ENCODE measurements at regions not wholly inside any gene's neighbourhood (a gene's known extent, or its start where the extent isn't known, plus 50 kb on each side); places are given as distances from the start of the nearest gene placed in this dataset.

DNA sequence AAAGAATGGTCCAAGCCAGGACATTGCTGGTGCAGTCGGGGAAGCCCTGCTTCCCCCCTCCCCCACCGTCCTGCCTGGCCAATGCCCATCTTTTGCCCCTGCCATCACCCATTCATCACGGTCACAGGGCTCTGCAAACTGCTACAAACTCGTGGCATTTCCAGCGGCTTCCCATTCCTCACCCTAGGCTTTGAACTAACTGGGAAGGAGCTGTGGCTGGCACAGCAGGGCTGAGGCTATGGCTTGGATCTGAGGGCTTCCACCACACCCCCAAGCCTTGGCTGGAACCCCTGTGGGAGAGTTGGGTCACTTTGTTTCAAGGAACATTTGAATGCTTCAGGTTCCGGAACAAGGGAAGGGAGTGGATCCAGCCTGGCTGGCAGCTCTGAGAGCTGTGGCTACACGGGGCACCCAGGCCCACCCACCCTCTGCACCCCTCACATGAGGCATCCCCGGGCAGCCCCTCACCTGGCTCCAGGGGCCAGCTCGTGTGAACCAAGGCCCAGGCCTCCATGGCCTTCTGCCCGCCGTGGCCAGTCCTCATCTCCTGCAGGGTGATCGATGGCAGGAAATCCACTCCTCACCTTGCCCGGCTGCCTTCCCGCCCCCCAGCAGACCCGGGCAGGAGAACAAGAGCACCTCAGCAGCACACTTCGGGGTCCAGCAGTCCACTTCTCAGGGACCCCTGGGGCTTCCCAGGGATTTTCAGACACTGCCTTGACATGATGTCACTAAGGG, 58.8 kb upstream of the OTOS start:
- TF ChIP-seq, protein P1, sequence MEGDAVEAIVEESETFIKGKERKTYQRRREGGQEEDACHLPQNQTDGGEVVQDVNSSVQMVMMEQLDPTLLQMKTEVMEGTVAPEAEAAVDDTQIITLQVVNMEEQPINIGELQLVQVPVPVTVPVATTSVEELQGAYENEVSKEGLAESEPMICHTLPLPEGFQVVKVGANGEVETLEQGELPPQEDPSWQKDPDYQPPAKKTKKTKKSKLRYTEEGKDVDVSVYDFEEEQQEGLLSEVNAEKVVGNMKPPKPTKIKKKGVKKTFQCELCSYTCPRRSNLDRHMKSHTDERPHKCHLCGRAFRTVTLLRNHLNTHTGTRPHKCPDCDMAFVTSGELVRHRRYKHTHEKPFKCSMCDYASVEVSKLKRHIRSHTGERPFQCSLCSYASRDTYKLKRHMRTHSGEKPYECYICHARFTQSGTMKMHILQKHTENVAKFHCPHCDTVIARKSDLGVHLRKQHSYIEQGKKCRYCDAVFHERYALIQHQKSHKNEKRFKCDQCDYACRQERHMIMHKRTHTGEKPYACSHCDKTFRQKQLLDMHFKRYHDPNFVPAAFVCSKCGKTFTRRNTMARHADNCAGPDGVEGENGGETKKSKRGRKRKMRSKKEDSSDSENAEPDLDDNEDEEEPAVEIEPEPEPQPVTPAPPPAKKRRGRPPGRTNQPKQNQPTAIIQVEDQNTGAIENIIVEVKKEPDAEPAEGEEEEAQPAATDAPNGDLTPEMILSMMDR (IDR thresholded peaks at IDR 0.05): no peak
- TF ChIP-seq ZFX (IDR thresholded peaks at IDR 0.05; ENCODE audit: borderline replicate concordance): no peak
- no peak overlapping the region for H3K27ac ChIP-seq

GRCh38 chr2:240200230-240201051, 60.0 kb upstream of the OTOS start:
- no peak overlapping the region for H3K27ac ChIP-seq
- TF ChIP-seq, protein P1 (IDR thresholded peaks at IDR 0.05): no peak
- no peak for TF ChIP-seq ZFX (IDR thresholded peaks at IDR 0.05; ENCODE audit: borderline replicate concordance)

- TF ChIP-seq ZFX (IDR thresholded peaks at IDR 0.05; ENCODE audit: borderline replicate concordance): no peak
- TF ChIP-seq, protein P1 (IDR thresholded peaks at IDR 0.05): no peak
- H3K27ac ChIP-seq: no peak overlapping the region
These were observed 61.4 kb upstream of the OTOS start for GRCh38 chr2:240201866-240202265.

DNA sequence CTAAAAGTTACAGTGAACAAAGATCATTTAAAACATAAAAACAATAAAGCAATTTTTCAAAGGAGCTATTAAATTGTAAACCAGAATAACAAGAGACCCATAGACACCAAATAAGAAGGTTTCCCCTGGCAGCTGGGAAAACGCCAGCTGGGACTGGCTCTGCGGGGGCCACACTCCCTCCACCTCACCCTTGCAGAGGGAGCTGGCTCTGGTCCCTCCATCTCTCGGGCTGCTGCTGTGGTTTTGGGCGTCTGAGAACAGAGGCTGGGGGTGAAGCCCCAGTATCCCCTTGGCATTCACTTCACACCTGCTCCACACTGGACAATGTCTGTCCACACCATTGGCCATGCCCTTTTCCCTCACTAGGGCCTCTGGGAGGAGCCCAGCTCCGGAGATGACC, 62.1 kb upstream of the OTOS start:
- H3K27ac ChIP-seq: no peak overlapping the region
- TF ChIP-seq, protein P1 (IDR thresholded peaks at IDR 0.05): no peak
- no peak for TF ChIP-seq ZFX (IDR thresholded peaks at IDR 0.05; ENCODE audit: borderline replicate concordance)

GRCh38 chr2:240203031-240203787, 62.8 kb upstream of the OTOS start:
- H3K27ac ChIP-seq: no peak overlapping the region

DNA sequence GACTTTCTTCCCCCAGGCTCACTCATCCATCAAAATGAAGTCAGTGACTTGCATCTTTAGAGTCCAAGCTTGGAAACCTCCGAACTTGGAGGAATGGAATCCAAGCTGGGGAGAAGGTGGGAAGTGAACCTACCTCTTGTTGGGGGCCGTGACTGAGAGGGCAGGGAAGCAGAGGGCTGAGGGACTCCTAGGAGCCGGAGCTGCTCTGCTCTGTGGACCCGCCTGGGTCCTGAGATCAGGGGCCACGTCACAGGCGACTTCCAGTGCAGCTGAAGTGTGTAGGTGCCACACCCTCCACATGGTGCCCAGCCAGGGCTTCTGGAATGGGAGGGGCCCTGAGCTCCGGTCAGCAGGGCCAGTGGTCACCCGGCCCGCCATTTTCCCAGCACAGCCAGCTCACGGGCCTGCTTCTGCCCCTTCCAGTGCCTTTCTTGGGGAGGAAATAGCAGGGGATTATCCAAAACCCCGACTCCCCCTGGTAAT, 63.4 kb upstream of the OTOS start:
- TF ChIP-seq, protein P1 (IDR thresholded peaks at IDR 0.05): no peak
- no peak for TF ChIP-seq ZFX (IDR thresholded peaks at IDR 0.05; ENCODE audit: borderline replicate concordance)
- no peak overlapping the region for H3K27ac ChIP-seq

More at GRCh38 chr2:240203031-240203787, 62.8 kb upstream of the OTOS start:
- TF ChIP-seq, protein P1 (IDR thresholded peaks at IDR 0.05): no peak
- no peak for TF ChIP-seq ZFX (IDR thresholded peaks at IDR 0.05; ENCODE audit: borderline replicate concordance)

All from 22Rv1 (cell line).